GM19351 (cell line): ENCODE measurements at regions not wholly inside any gene's neighbourhood (a gene's known extent, or its start where the extent isn't known, plus 50 kb on each side); places are given as distances from the start of the nearest gene placed in this dataset.
"Not testable (repeated sequence)": the region's sequence is repeated elsewhere in the genome, so short reads cannot be mapped to it uniquely, and the experiment has no call there.

Experiments
- ATAC-seq: cut with Tn5 transposase; IDR thresholded peaks from one replicate; pipeline ENCODE4 v1.9.1; 2021; ENCODE audit warnings: mild to moderate bottlenecking, moderate library complexity; ENCODE audit not compliant: unreplicated experiment

DNA sequence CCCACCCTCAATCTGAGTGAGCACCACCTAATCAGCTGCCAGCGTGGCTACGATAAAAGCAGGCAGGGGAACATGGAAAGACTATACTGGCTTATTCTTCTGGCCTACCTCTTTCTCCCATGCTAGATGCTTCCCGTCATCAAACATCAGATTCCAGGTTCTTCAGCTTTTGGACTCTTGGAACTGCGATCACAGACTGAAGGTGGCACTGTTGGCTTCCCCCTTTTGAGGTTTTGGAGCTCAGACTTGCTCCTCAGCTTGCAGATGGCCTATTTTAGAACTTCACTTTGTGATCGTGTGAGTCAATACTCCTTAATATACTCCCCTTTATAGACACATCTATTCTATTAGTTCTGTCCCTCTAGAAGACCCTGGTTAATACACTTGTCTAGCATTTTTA lies 543.7 kb upstream of the RAG2 start:
- ATAC-seq = no peak

DNA sequence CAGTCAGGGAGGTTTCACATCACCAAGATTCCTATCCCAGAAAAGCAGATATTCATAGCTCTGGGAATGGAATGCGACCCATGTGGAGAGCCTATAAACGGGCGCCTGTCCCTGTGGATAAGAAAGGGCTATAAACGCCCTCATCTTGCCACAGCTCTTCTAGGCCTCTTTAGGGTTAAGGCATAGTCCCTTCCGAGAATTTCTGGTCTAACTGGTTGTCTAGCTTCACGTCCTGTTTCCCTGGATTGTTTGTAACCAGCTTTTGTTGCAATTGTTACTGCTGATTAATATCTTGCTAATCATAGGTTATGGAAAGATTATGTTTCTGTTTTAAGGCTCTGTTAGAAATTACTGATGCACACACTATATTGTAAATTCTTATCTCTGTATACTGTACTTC lies 537.6 kb upstream of the RAG2 start:
- not testable (repeated sequence) for ATAC-seq

DNA sequence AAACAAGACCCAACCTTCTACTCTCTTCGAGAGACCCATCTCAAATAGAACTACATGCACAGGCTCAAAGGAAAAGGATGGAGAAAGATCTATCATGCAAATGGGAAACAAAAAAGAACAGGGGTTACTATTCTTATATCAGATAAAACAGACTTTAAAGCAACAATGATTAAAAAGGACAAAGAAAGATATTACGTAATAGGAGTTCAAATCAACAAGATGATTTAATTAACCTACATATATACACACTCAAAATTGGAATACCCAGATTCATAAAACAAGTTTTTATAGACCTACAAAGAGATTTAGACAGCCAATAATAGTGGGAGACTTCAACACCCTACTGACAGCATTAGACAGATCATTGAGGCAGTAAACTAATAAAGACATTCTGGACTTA lies 536.6 kb upstream of the RAG2 start:
- no peak for ATAC-seq

DNA sequence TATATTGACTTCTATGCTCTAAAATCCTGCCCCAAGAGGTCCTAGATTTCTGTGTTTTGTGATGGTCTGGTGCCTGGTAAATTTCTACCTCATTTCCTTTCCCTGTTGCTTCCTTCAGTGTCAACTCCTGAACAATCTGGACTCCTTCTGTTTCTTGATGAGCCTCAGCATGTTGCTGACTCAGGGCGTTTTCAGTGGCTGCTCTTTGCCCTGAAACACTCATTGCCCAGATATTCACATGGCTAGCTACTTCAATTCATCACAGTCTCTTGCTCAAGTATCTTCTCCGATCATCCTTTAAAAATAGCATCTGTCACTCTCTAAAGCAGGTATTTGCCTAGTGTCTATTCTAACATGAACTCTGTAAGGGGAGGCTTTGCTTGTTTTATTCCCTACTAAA lies 526.3 kb upstream of the RAG2 start:
- ATAC-seq = no peak

GRCh38 chr11:37115963-37116362 lies 517.9 kb upstream of the RAG2 start:
- no peak for ATAC-seq

DNA sequence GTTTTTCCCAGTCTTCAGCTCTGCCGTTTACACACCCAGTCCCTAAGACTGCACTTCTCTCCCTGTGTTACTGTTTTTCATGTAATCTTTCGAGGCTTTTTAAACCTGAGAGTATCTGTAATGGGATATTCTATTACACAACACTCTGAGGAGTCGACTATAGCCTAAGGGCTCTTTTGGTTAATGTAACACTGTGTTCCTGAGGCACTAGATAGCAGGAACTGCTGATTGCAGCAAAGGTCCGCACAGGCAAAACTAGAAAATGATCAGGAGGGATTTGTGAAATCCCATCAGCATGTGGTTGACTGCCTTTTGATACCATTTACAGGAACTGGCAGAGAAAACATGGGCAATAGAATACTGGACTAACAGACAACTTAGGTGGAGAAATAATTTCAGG lies 512.3 kb upstream of the RAG2 start:
- no peak for ATAC-seq

DNA sequence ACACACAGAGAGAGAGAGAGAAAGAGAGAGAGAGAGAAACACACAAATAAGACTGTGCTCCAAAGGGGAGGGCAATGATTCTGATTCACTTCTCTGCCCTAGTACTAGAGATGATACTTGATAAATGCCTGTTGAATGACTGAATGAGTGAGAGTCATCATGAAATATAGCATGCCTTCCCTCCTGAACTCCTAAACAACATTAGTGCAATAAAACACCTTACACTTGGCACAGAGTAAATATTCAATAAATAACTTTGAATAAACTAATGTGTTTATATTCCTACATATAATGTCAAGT lies 511.2 kb upstream of the RAG2 start:
- ATAC-seq = no peak

DNA sequence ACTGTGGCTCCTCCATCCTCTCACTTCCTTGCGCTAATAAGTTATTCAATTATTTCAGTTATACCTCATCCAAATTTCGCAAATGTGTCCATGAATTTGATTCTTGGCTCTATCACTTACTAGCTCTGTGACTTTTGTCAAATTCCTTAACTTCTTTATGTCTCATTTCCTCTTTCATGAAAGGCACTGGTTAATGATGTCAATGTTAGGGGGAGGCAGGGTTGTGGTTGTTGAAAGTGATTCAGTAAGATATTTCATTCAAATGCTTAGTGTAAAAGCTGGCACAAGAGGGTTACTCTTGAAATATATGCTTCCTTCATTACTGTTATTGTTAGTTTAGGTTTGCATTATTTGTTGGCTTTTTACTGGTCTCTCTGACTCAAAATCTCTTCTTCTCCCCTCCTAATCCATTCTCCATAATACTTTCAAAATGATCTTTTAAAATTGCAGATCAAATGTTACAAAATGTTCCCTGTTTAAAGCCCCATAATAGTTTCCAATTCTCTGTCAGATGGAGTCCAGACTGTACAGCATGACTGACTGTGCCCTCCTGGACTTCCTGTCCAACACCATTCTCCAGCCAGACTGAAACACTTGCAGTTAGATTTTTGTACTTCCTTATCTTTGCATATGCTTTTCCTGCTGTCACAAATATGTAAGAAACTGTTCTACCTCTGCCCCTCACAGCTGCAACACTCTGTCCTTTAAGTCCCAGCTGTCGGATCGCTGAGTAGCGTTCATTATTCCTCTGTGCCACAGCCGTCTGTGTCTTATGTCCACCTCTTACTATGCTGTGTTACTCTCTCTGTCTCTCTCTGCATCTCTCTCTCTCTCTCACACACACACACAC lies 510.6 kb upstream of the RAG2 start:
- no peak for ATAC-seq

DNA sequence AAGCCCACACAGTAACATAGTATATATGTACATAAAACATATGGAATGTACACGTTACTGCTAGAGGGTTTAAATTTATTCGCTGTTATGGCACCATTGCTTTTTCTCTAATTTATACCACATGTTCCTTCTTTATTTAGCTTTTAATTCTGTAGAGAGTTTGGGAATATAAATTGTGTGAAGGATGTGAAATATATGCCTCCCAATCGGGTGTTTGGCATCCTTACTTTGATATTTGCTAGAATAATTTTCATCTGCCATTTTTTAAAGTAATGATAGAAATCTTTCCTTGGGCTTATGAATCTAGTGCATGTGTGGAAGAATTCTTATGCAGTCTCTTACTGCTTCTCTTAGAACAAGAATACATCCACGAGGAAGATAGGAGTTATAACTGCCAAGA lies 509.8 kb upstream of the RAG2 start:
- ATAC-seq = no peak

- ATAC-seq = no peak
Observed at GRCh38 chr11:37107415-37107814, 509.4 kb upstream of the RAG2 start.

GRCh38 chr11:37105427-37105826 lies 507.4 kb upstream of the RAG2 start:
- ATAC-seq = no peak

DNA sequence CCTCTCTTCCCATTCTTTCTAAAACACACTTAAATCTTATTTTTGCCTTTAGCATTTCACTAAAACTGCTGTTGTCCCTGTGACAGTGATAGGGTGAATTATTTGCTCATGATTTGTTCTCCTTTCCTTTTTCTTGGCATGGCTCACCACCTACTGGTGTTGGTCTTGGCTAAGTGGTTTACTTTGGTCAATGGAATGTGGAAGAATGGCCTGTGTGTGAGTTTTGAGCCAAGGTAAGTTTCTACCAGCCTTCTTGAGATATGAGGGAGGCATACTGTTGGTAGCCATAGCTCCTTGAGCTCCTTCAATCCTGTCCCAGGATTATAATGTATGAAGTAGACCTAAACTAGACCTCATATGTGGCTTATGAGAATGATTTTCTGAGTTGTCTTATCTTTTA lies 506.3 kb upstream of the RAG2 start:
- no peak for ATAC-seq

GRCh38 chr11:37100008-37100407 lies 502.0 kb upstream of the RAG2 start:
- ATAC-seq = no peak

- no peak for ATAC-seq
Observed at GRCh38 chr11:37092487-37092886, 494.5 kb upstream of the RAG2 start.

- ATAC-seq = no peak
Observed at GRCh38 chr11:37089439-37089838, 491.4 kb upstream of the RAG2 start.

GRCh38 chr11:37088573-37088910 lies 490.5 kb upstream of the RAG2 start:
- no peak for ATAC-seq

DNA sequence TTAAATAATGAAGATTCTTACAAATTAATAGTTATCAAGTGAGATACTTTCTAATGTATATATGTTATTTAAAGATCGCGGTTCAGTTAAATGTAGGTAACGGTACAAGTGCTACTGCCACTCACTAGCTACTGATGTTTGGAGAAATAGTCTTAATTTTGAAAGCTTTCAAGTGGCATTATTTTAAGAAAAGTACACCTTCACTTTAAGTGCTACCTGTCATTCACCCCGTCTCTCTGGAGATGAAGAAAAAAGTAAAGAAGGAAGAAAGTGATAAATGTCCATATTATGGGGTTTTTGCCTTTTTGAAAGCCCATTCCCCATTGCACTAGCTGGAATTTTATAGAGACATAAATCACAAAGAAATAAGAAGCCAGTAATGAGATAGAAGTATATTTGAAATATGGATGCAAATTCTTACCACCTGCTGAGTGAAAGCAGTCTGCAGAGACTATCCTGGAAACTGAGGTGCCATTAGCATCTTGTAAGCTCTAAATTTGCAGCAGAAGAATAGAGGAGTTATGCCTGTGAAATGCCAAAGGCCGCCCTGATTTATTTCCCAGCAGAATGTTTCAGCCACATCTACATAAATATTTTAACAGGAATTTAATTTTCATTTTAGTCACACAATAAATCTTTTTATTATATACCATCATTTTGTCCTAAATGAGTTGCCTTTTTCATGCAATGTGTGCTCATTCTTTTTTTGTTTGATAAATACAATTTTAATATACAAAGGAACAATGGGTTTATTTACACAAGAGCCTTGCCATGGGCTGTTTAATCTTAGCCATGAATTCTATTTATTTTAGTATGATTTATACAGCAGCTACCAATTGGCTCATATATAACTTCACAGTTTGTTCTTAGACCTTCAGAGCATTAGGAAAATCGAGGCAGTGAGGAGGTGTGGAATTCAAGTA lies 489.9 kb upstream of the RAG2 start:
- ATAC-seq = no peak

DNA sequence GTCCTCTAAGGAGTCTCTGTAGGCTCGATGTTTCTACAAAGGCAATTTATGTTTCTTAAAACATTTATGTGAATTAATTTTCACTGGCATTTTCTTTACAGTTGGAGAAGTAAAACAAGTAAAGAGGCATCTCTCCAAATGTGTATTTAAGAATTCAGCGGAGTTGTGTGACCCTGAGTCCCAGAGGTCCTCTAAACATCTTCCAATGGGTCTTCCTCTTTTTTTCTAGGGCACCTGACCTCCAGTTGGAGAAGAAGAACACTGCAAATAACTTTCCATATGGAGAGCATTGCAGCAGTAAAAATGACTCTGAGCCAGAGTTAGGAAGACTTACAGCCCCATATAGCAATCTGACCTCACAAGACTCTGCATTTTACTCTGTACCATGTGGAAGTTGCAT lies 480.5 kb upstream of the RAG2 start:
- ATAC-seq = no peak

GRCh38 chr11:37076866-37077265 lies 478.8 kb upstream of the RAG2 start:
- no peak for ATAC-seq

GRCh38 chr11:37072538-37073055 lies 474.6 kb upstream of the RAG2 start:
- no peak for ATAC-seq

DNA sequence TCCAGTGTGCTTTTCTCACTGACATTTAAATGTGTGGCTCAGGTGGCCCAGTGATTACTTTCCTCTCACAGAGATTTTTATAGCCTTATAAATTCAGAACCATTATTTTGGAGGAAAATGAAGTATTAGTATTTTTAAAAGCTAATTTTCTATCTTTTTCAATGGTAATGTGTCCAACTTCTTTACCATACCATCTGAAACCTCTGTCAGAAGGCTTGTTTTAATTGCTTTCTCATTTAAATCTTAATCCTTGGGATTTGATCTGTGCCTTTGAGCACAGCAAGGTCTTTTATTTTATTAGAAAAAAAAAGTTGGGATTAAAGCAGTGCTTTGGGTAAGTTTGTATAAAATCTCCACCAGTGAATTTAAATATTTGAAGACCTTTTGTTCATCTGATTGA lies 452.3 kb upstream of the RAG2 start:
- ATAC-seq = no peak

DNA sequence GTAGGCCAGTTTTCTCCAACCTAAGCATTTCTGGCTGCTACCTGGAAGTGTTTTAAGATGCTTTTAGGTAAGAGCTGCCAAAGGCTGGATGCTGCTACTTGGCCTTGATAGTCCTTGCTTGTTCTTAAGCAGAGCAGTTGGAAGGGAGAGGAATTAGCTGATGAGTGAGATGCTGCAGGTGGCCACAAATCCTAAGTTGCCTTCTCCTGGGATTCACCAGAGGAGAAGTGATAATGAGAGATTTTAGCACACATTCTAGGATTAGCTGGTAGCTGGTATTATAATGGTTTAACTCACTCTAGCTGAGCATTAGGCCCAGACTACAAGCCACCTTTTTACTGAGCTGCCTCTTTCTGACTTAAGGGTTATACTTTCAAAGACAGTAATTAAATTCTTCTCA lies 442.9 kb upstream of the RAG2 start:
- no peak for ATAC-seq
